ENCODE measurements at regions not wholly inside any gene's neighbourhood (a gene's known extent, or its start where the extent isn't known, plus 50 kb on each side); places are given as distances from the start of the nearest gene placed in this dataset.
"Not testable (repeated sequence)": the region's sequence is repeated elsewhere in the genome, so short reads cannot be mapped to it uniquely, and the experiment has no call there.

DNA sequence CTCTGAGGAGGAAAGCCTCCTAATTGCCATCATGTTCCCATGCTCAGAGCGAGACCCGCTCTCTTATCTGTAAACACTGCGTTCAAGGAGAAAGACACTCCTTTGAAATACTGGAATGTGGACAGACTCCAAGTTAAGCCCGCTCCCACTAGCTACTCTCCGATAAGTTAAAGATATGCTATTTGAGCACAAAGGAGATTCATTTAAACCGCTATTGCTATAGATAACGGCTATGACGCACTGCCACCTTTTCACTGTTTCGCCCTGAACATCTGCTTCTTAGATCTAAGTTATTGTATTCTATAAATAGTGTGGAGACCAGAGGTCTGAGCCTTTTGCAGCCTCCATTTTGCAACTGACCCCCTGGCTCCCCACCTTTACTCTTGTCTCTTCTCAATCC lies 82.3 kb downstream of the GPX5 start:
- intact Hi-C loops (cut with micrococcal nuclease): no loop called here
- Histone ChIP-seq H3K36me3 (ENCODE audit: insufficient read depth, low read length) (no peaks in the 10 kb centered on the region), H3K27ac (ENCODE audit: low read depth, low read length) (no peak overlapping the region)

DNA sequence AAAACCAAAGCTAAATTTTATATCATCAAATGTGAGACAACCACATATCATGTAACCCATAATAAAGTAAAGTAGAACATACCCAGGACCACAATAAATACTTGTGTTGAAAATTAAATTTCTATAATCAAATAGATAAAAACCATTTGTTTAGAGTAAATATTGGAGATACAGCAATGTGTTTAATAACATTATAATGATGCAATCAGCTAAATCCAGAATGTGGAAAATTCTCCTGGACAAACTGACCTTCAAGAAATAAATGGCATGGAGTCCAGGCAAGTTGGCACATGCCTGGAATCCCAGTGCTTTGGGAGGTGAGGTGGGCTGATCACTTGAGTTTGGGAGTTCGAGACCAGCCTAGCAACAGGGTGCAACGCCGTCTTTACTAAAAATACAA lies 84.0 kb downstream of the GPX5 start:
- no peaks in the 10 kb centered on the region for H3K36me3 ChIP-seq (ENCODE audit: insufficient read depth, low read length)
- intact Hi-C loops (cut with micrococcal nuclease): no loop called here
- H3K27ac ChIP-seq (ENCODE audit: low read depth, low read length): no peak overlapping the region
- no peak for DNase-seq
- H3K27me3 ChIP-seq (ENCODE audit: insufficient read depth, low read length): peaks cover 23% of the 10 kb centered on the region
- no peak overlapping the region for H3K4me3 ChIP-seq (ENCODE audit: low read length in 2 of 2)
- Mint-ChIP-seq H3K36me3 (no peaks in the 10 kb centered on the region), H3K27ac (no peak overlapping the region), H3K9me3 (peaks cover 0 to 5% (median 1%) of the 10 kb centered on the region in 8 donors), H3K4me3 (no peak overlapping the region), H3K27me3 (peaks cover 45 to 49% of the 10 kb centered on the region in 2 donors), H3K4me1 (peaks cover 0 to 8% (median 4%) of the 10 kb centered on the region in 4 donors)
- ChIA-PET POLR2A (ENCODE audit: partially characterized antibody) (no interaction called here), CTCF (ENCODE audit: partially characterized antibody) (no interaction called here)
- peaks cover 5% of the 10 kb centered on the region for H3K4me1 ChIP-seq (ENCODE audit: insufficient read depth, low read length)
- H3K9me3 ChIP-seq (ENCODE audit: control insufficient read depth in 1 of 2, low read length in 2 of 2): no peaks in the 10 kb centered on the region

More for the DNA sequence above, 82.3 kb downstream of the GPX5 start:
- Mint-ChIP-seq H3K36me3 (no peaks in the 10 kb centered on the region), H3K27ac (no peak overlapping the region), H3K4me1 (peaks cover 0 to 8% (median 4%) of the 10 kb centered on the region in 4 donors), H3K4me3 (no peak overlapping the region), H3K27me3 (peaks cover 40 to 44% of the 10 kb centered on the region in 2 donors), H3K9me3 (peaks cover 0 to 5% (median 1%) of the 10 kb centered on the region in 8 donors)
- Histone ChIP-seq H3K27me3 (ENCODE audit: insufficient read depth, low read length) (peaks cover 18% of the 10 kb centered on the region), H3K4me1 (ENCODE audit: insufficient read depth, low read length) (peaks cover 5% of the 10 kb centered on the region), H3K9me3 (ENCODE audit: control insufficient read depth in 1 of 2, low read length in 2 of 2) (no peaks in the 10 kb centered on the region), H3K4me3 (ENCODE audit: low read length in 2 of 2) (no peak overlapping the region)
- ChIA-PET POLR2A (ENCODE audit: partially characterized antibody) (no interaction called here), CTCF (ENCODE audit: partially characterized antibody) (no interaction called here)
- DNase-seq: no peak

DNA sequence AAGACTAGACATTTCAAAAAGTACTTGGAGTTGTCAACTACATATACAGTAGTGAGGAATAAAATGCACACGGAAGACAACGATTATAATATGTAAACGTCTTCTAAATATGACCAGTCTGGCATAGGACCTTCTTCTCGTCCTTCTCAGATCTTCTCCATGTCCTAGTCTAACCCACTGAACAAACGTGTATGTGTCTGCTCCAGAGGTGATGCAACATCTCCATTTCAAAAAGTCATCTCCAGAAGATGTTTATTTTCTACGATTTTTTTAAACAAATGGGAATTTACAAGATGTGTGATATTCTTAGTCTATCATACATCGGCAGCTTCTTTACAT lies 89.9 kb downstream of the GPX5 start:
- DNase-seq: no peak
- ChIA-PET POLR2A (ENCODE audit: partially characterized antibody) (no interaction called here), CTCF (ENCODE audit: partially characterized antibody) (no interaction called here)
- no peaks in the 10 kb centered on the region for H3K4me1 ChIP-seq (ENCODE audit: insufficient read depth, low read length)
- no peak overlapping the region for H3K27ac Mint-ChIP-seq
- no peak overlapping the region for H3K4me3 Mint-ChIP-seq
- no peaks in the 10 kb centered on the region for H3K36me3 ChIP-seq (ENCODE audit: insufficient read depth, low read length)
- H3K9me3 Mint-ChIP-seq: peaks cover 0 to 12% (median 1%) of the 10 kb centered on the region in 8 donors
- H3K4me1 Mint-ChIP-seq: no peaks in the 10 kb centered on the region
- no peaks in the 10 kb centered on the region for H3K9me3 ChIP-seq (ENCODE audit: control insufficient read depth in 1 of 2, low read length in 2 of 2)
- peaks cover 6% of the 10 kb centered on the region for H3K27me3 ChIP-seq (ENCODE audit: insufficient read depth, low read length)
- no peak overlapping the region for H3K27ac ChIP-seq (ENCODE audit: low read depth, low read length)
- H3K4me3 ChIP-seq (ENCODE audit: low read length in 2 of 2): peak overlapping the region in 1 of 2 donors; percentile 0
- intact Hi-C loops (cut with micrococcal nuclease): no loop called here
- H3K36me3 Mint-ChIP-seq: no peaks in the 10 kb centered on the region
- peaks cover 44 to 45% of the 10 kb centered on the region in 2 donors for H3K27me3 Mint-ChIP-seq

- DNase-seq: no peak
- intact Hi-C loops (cut with micrococcal nuclease): no loop called here
- Mint-ChIP-seq H3K27ac (no peak overlapping the region), H3K27me3 (peaks cover 48 to 49% of the 10 kb centered on the region in 2 donors), H3K4me1 (peaks cover 0 to 3% (median 0%) of the 10 kb centered on the region in 4 donors), H3K36me3 (no peaks in the 10 kb centered on the region), H3K9me3 (peaks cover 0 to 15% (median 3%) of the 10 kb centered on the region in 8 donors), H3K4me3 (no peak overlapping the region)
- ChIA-PET POLR2A (ENCODE audit: partially characterized antibody) (no interaction called here), CTCF (ENCODE audit: partially characterized antibody) (no interaction called here)
- no peak overlapping the region for H3K4me3 ChIP-seq (ENCODE audit: low read length in 2 of 2)
- H3K9me3 ChIP-seq (ENCODE audit: control insufficient read depth in 1 of 2, low read length in 2 of 2): no peaks in the 10 kb centered on the region
- H3K27ac ChIP-seq (ENCODE audit: low read depth, low read length): no peak overlapping the region
- H3K27me3 ChIP-seq (ENCODE audit: insufficient read depth, low read length): peaks cover 6% of the 10 kb centered on the region
- no peaks in the 10 kb centered on the region for H3K36me3 ChIP-seq (ENCODE audit: insufficient read depth, low read length)
- H3K4me1 ChIP-seq (ENCODE audit: insufficient read depth, low read length): no peaks in the 10 kb centered on the region
These were observed 90.5 kb downstream of the GPX5 start for GRCh38 chr6:28615955-28616747.

DNA sequence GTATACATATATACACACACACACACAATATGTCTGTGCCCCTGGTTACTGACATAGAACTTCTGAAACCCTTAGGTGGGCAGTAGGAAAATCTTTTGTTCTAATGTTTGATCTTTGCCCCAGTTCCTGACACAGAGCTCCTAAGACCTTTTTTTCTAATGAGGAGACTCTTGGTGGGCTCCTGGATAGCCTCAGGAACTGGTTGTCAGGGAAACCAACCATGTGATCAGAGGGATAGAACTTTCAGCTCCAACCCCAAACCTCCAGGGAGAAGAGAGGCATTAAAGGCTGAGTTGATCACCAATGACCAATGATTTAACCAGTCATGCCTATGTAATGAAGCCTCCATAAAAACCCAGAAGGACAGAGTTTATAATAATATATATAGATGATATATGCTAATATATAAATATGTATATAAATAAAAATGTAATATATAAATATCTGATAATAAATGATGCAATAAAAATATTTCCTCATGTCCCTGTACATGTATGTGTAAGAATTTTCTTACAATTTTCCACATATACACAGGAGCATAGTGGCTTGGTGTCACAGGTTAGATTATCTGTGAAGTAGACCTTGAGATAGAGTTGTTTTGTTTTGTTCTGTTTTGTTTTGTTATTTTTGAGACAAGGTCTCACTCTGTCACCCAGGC lies 93.3 kb downstream of the GPX5 start:
- H3K4me3 Mint-ChIP-seq: no peak overlapping the region

GRCh38 chr6:28621268-28621667 lies 95.6 kb downstream of the GPX5 start:
- H3K4me1 Mint-ChIP-seq; H3K36me3 Mint-ChIP-seq; DNase-seq; intact Hi-C loops (cut with micrococcal nuclease); H3K27ac ChIP-seq (ENCODE audit: low read depth, low read length); H3K9me3 ChIP-seq (ENCODE audit: control insufficient read depth in 1 of 2, low read length in 2 of 2); H3K36me3 ChIP-seq (ENCODE audit: insufficient read depth, low read length); CTCF ChIA-PET (ENCODE audit: partially characterized antibody); POLR2A ChIA-PET (ENCODE audit: partially characterized antibody); H3K4me1 ChIP-seq (ENCODE audit: insufficient read depth, low read length); H3K4me3 ChIP-seq (ENCODE audit: low read length in 2 of 2); H3K27ac Mint-ChIP-seq; H3K27me3 ChIP-seq (ENCODE audit: insufficient read depth, low read length): not testable (repeated sequence)
- Mint-ChIP-seq H3K9me3 (peaks cover 0 to 21% (median 14%) of the 10 kb centered on the region in 8 donors), H3K4me3 (peak overlapping the region in 1 of 8 donors; percentile 15), H3K27me3 (peaks cover 29 to 30% of the 10 kb centered on the region in 2 donors)

More for the DNA sequence above, 93.3 kb downstream of the GPX5 start:
- no peak overlapping the region for H3K27ac Mint-ChIP-seq
- Histone ChIP-seq H3K27ac (ENCODE audit: low read depth, low read length) (no peak overlapping the region), H3K4me1 (ENCODE audit: insufficient read depth, low read length) (no peaks in the 10 kb centered on the region), H3K9me3 (ENCODE audit: control insufficient read depth in 1 of 2, low read length in 2 of 2) (no peaks in the 10 kb centered on the region), H3K27me3 (ENCODE audit: insufficient read depth, low read length) (no peaks in the 10 kb centered on the region), H3K36me3 (ENCODE audit: insufficient read depth, low read length) (no peaks in the 10 kb centered on the region), H3K4me3 (ENCODE audit: low read length in 2 of 2) (no peak overlapping the region)
- ChIA-PET POLR2A (ENCODE audit: partially characterized antibody) (no interaction called here), CTCF (ENCODE audit: partially characterized antibody) (interaction anchor here (0.7 kb wide), 1 partner anchor 49 kb away, joined by 3 read pairs; no protein-coding TSS in a partner anchor)
- peaks cover 0 to 21% (median 14%) of the 10 kb centered on the region in 8 donors for H3K9me3 Mint-ChIP-seq
- DNase-seq: no peak
- H3K4me1 Mint-ChIP-seq: peaks cover 0 to 4% (median 0%) of the 10 kb centered on the region in 4 donors
- intact Hi-C loops (cut with micrococcal nuclease): no loop called here
- H3K36me3 Mint-ChIP-seq: no peaks in the 10 kb centered on the region
- H3K27me3 Mint-ChIP-seq: peaks cover 41% of the 10 kb centered on the region in 2 donors

GRCh38 chr6:28623242-28623641 lies 97.6 kb downstream of the GPX5 start:
- H3K4me3 ChIP-seq (ENCODE audit: low read length in 2 of 2); H3K27me3 ChIP-seq (ENCODE audit: insufficient read depth, low read length); POLR2A ChIA-PET (ENCODE audit: partially characterized antibody); intact Hi-C loops (cut with micrococcal nuclease); H3K9me3 ChIP-seq (ENCODE audit: control insufficient read depth in 1 of 2, low read length in 2 of 2); H3K4me1 ChIP-seq (ENCODE audit: insufficient read depth, low read length); H3K4me3 Mint-ChIP-seq; H3K36me3 ChIP-seq (ENCODE audit: insufficient read depth, low read length); H3K27ac Mint-ChIP-seq; H3K4me1 Mint-ChIP-seq; H3K36me3 Mint-ChIP-seq; CTCF ChIA-PET (ENCODE audit: partially characterized antibody); DNase-seq; H3K27ac ChIP-seq (ENCODE audit: low read depth, low read length): not testable (repeated sequence)
- Mint-ChIP-seq H3K27me3 (peaks cover 19 to 20% of the 10 kb centered on the region in 2 donors), H3K9me3 (peaks cover 0 to 26% (median 20%) of the 10 kb centered on the region in 8 donors)

All from CD4-positive, alpha-beta memory T cell (primary cell).